ENCODE measurements at regions not wholly inside any gene's neighbourhood (a gene's known extent, or its start where the extent isn't known, plus 50 kb on each side); places are given as distances from the start of the nearest gene placed in this dataset.

DNA sequence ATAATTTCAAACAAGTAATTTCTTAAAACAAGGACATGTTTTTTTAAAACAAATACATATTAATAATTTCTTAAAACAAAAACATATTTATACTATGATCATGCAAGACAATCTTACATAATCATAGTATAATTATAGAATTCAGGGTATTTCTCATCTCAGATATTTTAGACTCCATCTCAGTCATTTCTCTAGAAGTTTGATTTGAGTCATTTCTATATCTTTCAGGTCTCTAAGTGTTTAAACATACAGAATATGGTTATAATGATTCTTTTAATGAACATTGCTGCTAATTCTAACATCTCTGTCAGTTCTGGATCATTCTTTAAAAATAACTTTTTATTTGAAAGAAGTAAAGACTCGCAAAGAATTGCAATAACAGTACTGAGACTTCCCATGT lies 154.2 kb upstream of the KYNU start:
- TF ChIP-seq CTCF (IDR thresholded peaks at IDR 0.05) (no peak), REST (IDR thresholded peaks at IDR 0.05; ENCODE audit: low read depth, low read length) (no peak), TEAD4 (IDR thresholded peaks at IDR 0.05; ENCODE audit: borderline replicate concordance, insufficient read depth) (no peak), MXI1 (IDR thresholded peaks at IDR 0.05; ENCODE audit: low read depth, low read length) (no peak), EP300 (IDR thresholded peaks at IDR 0.05; ENCODE audit: borderline replicate concordance in 1 of 2, low read depth in 1 of 2, low read length in 1 of 2) (no peak), EZH2phosphoT487 (IDR thresholded peaks at IDR 0.05; ENCODE audit: borderline replicate concordance, low read depth) (no peak), RXRA (IDR thresholded peaks at IDR 0.05; ENCODE audit: borderline replicate concordance, low read depth) (no peak)
- TF ChIP-seq, protein P1, sequence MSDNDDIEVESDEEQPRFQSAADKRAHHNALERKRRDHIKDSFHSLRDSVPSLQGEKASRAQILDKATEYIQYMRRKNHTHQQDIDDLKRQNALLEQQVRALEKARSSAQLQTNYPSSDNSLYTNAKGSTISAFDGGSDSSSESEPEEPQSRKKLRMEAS (IDR thresholded peaks at IDR 0.05; ENCODE audit: low read depth), result no peak
- TF ChIP-seq, protein P2, sequence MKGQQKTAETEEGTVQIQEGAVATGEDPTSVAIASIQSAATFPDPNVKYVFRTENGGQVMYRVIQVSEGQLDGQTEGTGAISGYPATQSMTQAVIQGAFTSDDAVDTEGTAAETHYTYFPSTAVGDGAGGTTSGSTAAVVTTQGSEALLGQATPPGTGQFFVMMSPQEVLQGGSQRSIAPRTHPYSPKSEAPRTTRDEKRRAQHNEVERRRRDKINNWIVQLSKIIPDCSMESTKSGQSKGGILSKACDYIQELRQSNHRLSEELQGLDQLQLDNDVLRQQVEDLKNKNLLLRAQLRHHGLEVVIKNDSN (IDR thresholded peaks at IDR 0.05; ENCODE audit: borderline replicate concordance, low read depth), result no peak
- TF ChIP-seq, protein P3, sequence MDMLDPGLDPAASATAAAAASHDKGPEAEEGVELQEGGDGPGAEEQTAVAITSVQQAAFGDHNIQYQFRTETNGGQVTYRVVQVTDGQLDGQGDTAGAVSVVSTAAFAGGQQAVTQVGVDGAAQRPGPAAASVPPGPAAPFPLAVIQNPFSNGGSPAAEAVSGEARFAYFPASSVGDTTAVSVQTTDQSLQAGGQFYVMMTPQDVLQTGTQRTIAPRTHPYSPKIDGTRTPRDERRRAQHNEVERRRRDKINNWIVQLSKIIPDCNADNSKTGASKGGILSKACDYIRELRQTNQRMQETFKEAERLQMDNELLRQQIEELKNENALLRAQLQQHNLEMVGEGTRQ (IDR thresholded peaks at IDR 0.05; ENCODE audit: borderline replicate concordance, low read depth, low read length), result no peak
